B cell (primary cell): ENCODE measurements at regions not wholly inside any gene's neighbourhood (a gene's known extent, or its start where the extent isn't known, plus 50 kb on each side); places are given as distances from the start of the nearest gene placed in this dataset.
A peak's percentile ranks its signal among the peaks of the same experiment; 100 is the strongest.

Experiments
- ATAC-seq: fragments of 200-7000 bp; cut with Tn5 transposase; one replicate; pipeline ENCODE4 v1.10.0; 2021; ENCODE audit warnings: low read depth, mild to moderate bottlenecking, moderate number of reproducible peaks, moderate library complexity
- CTCF ChIA-PET: fragments of 350-600 bp; sonication (Branson Sonifier 250); formaldehyde crosslinking; loops from one replicate; lab custom pipeline; 2021; ENCODE audit warnings: antibody characterized with exemption, inconsistent platforms; lab: Charles Lee
- POLR2A ChIA-PET: fragments of 350-600 bp; sonication (Branson Sonifier 250); formaldehyde crosslinking; loops from one replicate; lab custom pipeline; 2021; ENCODE audit warnings: antibody characterized with exemption; lab: Charles Lee
- DNase-seq: peaks from one replicate; pipeline ENCODE4 v3.0.0; 2013
- H2AFZ ChIP-seq: 2 replicates; pipeline ENCODE4 v1.6.1; 2012; ENCODE audit warnings: mild to moderate bottlenecking, low read depth, low read length; ENCODE audit not compliant: insufficient read depth, poor library complexity, severe bottlenecking
- H3K27ac ChIP-seq, 2 donors: 1 replicate in 1 of 2; 2 replicates in 1 of 2; pipeline ENCODE4 v1.5.1; 2012 to 2013; ENCODE audit warnings: low read length in 2 of 2, mild to moderate bottlenecking in 2 of 2, moderate library complexity in 1 of 2
- H3K27me3 ChIP-seq, 4 experiments: fragments of 200-600 bp in 1 of 4; sonication (generic) in 1 of 4; replicated peaks in 1 of 4; 1 replicate in 2 of 4; 2 replicates in 2 of 4; pipeline versions ENCODE4 v1.6.1 to v1.7.0; 2013 to 2016; ENCODE audit warnings: low read length in 3 of 4, mild to moderate bottlenecking in 2 of 4, mixed read lengths in 1 of 4, moderate library complexity in 1 of 4; ENCODE audit not compliant: insufficient read depth in 4 of 4, control insufficient read depth in 3 of 4; ENCODE audit errors: control extremely low read depth in 1 of 4
- H3K36me3 ChIP-seq, 2 experiments: replicated peaks in 1 of 2; 1 replicate in 1 of 2; 2 replicates in 1 of 2; pipeline versions ENCODE4 v1.6.1 to v1.7.1; 2013; ENCODE audit warnings: low read length in 1 of 2; ENCODE audit not compliant: insufficient read depth in 2 of 2, control insufficient read depth in 1 of 2; ENCODE audit errors: control extremely low read depth in 1 of 2, extremely low read depth in 1 of 2
- H3K4me1 ChIP-seq, 2 donors: fragments of 200-600 bp in 1 of 2; sonication (generic) in 1 of 2; 1 replicate in 1 of 2; 2 replicates in 1 of 2; pipeline versions ENCODE4 v1.5.1 to v1.6.1; 2013 to 2017; ENCODE audit warnings: low read length in 2 of 2; ENCODE audit not compliant: control insufficient read depth in 2 of 2, insufficient read depth in 2 of 2
- H3K4me2 ChIP-seq: replicated peaks from 2 replicates; pipeline ENCODE3; 2012; ENCODE audit warnings: mild to moderate bottlenecking, low read depth, low read length; ENCODE audit not compliant: poor library complexity, severe bottlenecking
- H3K4me3 ChIP-seq, 5 experiments: fragments of 200-600 bp in 1 of 5; sonication (generic) in 1 of 5; 1 replicate in 3 of 5; 2 replicates in 2 of 5; pipeline versions ENCODE4 v1.5.1 to v1.7.0; 2011 to 2016; ENCODE audit warnings: low read length in 4 of 5, mild to moderate bottlenecking in 4 of 5, low read depth in 2 of 5, control low read depth in 1 of 5, moderate library complexity in 1 of 5; ENCODE audit not compliant: insufficient read depth in 1 of 5; ENCODE audit errors: control extremely low read depth in 1 of 5, extremely low read depth in 1 of 5
- H3K79me2 ChIP-seq: fragments of 200-600 bp; sonication (generic); one replicate; pipeline ENCODE4 v1.6.0; 2016; ENCODE audit warnings: low read length; ENCODE audit not compliant: control insufficient read depth, insufficient read depth
- H3K9ac ChIP-seq: fragments of 200-600 bp; sonication (generic); 2 replicates; pipeline ENCODE4 v1.6.1; 2017; ENCODE audit warnings: mild to moderate bottlenecking, low read length, moderate library complexity
- H3K9me3 ChIP-seq, 3 donors: one replicate each; pipeline versions ENCODE4 v1.6.1 to v1.7.1; 2013; ENCODE audit warnings: low read length in 2 of 3; ENCODE audit not compliant: control insufficient read depth in 2 of 3, insufficient read depth in 1 of 3; ENCODE audit errors: control extremely low read depth in 1 of 3
- H4K20me1 ChIP-seq: 2 replicates; pipeline ENCODE4 v1.6.0; 2012; ENCODE audit warnings: mild to moderate bottlenecking, low read length; ENCODE audit not compliant: insufficient read depth, control insufficient read depth, poor library complexity, severe bottlenecking
- H3K27ac Mint-ChIP-seq: one replicate; pipeline ENCODE4 v1.8.0; 2021; ENCODE audit warnings: mixed read lengths
- H3K27me3 Mint-ChIP-seq: one replicate; pipeline ENCODE4 v1.8.0; 2021; ENCODE audit warnings: mixed read lengths
- H3K4me1 Mint-ChIP-seq: one replicate; pipeline ENCODE4 v1.8.0; 2021; ENCODE audit warnings: mixed read lengths
- H3K4me3 Mint-ChIP-seq: one replicate; pipeline ENCODE4 v1.8.0; 2021; ENCODE audit warnings: mixed read lengths
- H3K9me3 Mint-ChIP-seq: one replicate; pipeline ENCODE4 v1.8.0; 2022; ENCODE audit warnings: mixed read lengths; ENCODE audit not compliant: insufficient read depth
- CTCF ChIP-seq: fragments of 200-600 bp; IDR thresholded peaks from one replicate; pipeline ENCODE4 v1.8.0; 2022; ENCODE audit warnings: antibody characterized with exemption, mild to moderate bottlenecking
- EZH2 ChIP-seq: IDR thresholded peaks from 2 replicates; pipeline ENCODE4 v1.6.1; 2012; ENCODE audit warnings: borderline replicate concordance, low read depth, mild to moderate bottlenecking, moderate library complexity, low read length; ENCODE audit not compliant: insufficient read depth, poor library complexity, severe bottlenecking
- WGBS: methylation state at CpG from one replicate; pipeline ENCODE4 v1.1.5; 2013; ENCODE audit warnings: missing lambda C conversion rate; ENCODE audit not compliant: insufficient coverage; 5-methylcytosine and 5-hydroxymethylcytosine counted together
- intact Hi-C: fragments of 100-400 bp; cut with micrococcal nuclease; formaldehyde crosslinking; loops from one replicate; pipeline ENCODE4 v1.10.0; 2022

GRCh38 chr1:101178688-101179491 lies 57.9 kb upstream of the S1PR1 start:
- H3K27ac Mint-ChIP-seq = no peak overlapping the region
- 0% methylated on average over 1 of the region's 8 CpGs for WGBS
- Histone ChIP-seq H3K79me2 (no peaks in the 10 kb centered on the region), H3K9me3 (no peaks in the 10 kb centered on the region), H3K9ac (no peak overlapping the region), H3K4me3 (no peak overlapping the region), H3K4me2 (peak overlapping the region; percentile 48), H3K36me3 (no peaks in the 10 kb centered on the region), H2AFZ (peak overlapping the region; percentile 55), H3K27me3 (no peaks in the 10 kb centered on the region), H3K27ac (peak overlapping the region in 1 of 2 donors; percentile 45), H4K20me1 (no peaks in the 10 kb centered on the region), H3K4me1 (peaks cover 8 to 16% of the 10 kb centered on the region in 2 donors)
- H3K9me3 Mint-ChIP-seq = no peaks in the 10 kb centered on the region
- H3K4me3 Mint-ChIP-seq = peak overlapping the region; percentile 66
- no peak for ATAC-seq
- intact Hi-C loops = no loop called here
- TF ChIP-seq EZH2 (no peak), CTCF (no peak)
- CTCF ChIA-PET = interaction anchor here (1.7 kb wide), 1 partner anchor 110 kb away, joined by 5 read pairs; no protein-coding TSS in a partner anchor
- peak; percentile 23 for DNase-seq
- POLR2A ChIA-PET = interaction anchor here (0.8 to 1.2 kb wide), 2 partner anchors 57 to 59 kb away, joined by 4 to 6 read pairs; no protein-coding TSS in a partner anchor
- peaks cover 16% of the 10 kb centered on the region for H3K4me1 Mint-ChIP-seq
- no peaks in the 10 kb centered on the region for H3K27me3 Mint-ChIP-seq

- no peak overlapping the region for H3K27ac ChIP-seq
- H3K79me2 ChIP-seq = no peaks in the 10 kb centered on the region
- Mint-ChIP-seq H3K9me3 (no peaks in the 10 kb centered on the region), H3K27me3 (no peaks in the 10 kb centered on the region), H3K27ac (no peak overlapping the region), H3K4me3 (no peak overlapping the region), H3K4me1 (peaks cover 16% of the 10 kb centered on the region)
- no peak overlapping the region for H3K9ac ChIP-seq
- intact Hi-C loops = no loop called here
- no peaks in the 10 kb centered on the region for H3K27me3 ChIP-seq
- no peak overlapping the region for H3K4me2 ChIP-seq
- H3K9me3 ChIP-seq = no peaks in the 10 kb centered on the region
- WGBS = 80% methylated on average over 1 of the region's 1 CpG
- peak overlapping the region; percentile 55 for H2AFZ ChIP-seq
- DNase-seq (no peak), ATAC-seq (no peak)
- peaks cover 8 to 16% of the 10 kb centered on the region in 2 donors for H3K4me1 ChIP-seq
- no peak for TF ChIP-seq CTCF
- TF ChIP-seq EZH2 = no peak
- H3K4me3 ChIP-seq = no peak overlapping the region
- POLR2A ChIA-PET = interaction anchor here (0.8 to 1.2 kb wide), 2 partner anchors 58 to 60 kb away, joined by 4 to 6 read pairs; no protein-coding TSS in a partner anchor
- H4K20me1 ChIP-seq = no peaks in the 10 kb centered on the region
- H3K36me3 ChIP-seq = no peaks in the 10 kb centered on the region
- CTCF ChIA-PET = interaction anchor here (1.7 kb wide), 1 partner anchor 110 kb away, joined by 5 read pairs; no protein-coding TSS in a partner anchor
These were observed 58.5 kb upstream of the S1PR1 start for GRCh38 chr1:101178341-101178687.
